Aorta (tissue), 5 donors: ENCODE measurements at regions not wholly inside any gene's neighbourhood (a gene's known extent, or its start where the extent isn't known, plus 50 kb on each side); places are given as distances from the start of the nearest gene placed in this dataset.

Experiments
- ATAC-seq: fragments of 200-7000 bp; cut with Tn5 transposase; one replicate; pipeline ENCODE4 v1.9.1; 2022; ENCODE audit warnings: moderate library complexity; ENCODE audit not compliant: low FRiP score
- DNase-seq, 2 donors: peaks; one replicate each; pipeline ENCODE4 v3.0.0-alpha.2; 2020
- H3K27ac ChIP-seq, 2 donors: one replicate each; pipeline ENCODE4 v1.5.1; 2013; ENCODE audit warnings: low read length in 2 of 2, mild to moderate bottlenecking in 2 of 2, moderate library complexity in 2 of 2, control low read depth in 1 of 2, inconsistent platforms in 1 of 2, low read depth in 1 of 2
- H3K27me3 ChIP-seq, 2 donors: one replicate each; pipeline ENCODE4 v1.6.1; 2013; ENCODE audit warnings: control low read depth in 1 of 2, low read length in 1 of 2, mild to moderate bottlenecking in 1 of 2, moderate library complexity in 1 of 2; ENCODE audit not compliant: insufficient read depth in 2 of 2, control insufficient read depth in 1 of 2
- H3K36me3 ChIP-seq, 2 donors: one replicate each; pipeline ENCODE4 v1.6.1; 2013; ENCODE audit warnings: control low read depth in 1 of 2, low read length in 1 of 2, mild to moderate bottlenecking in 1 of 2; ENCODE audit not compliant: insufficient read depth in 2 of 2, control insufficient read depth in 1 of 2
- H3K4me1 ChIP-seq, 2 donors: one replicate each; pipeline ENCODE4 v1.6.1; 2013; ENCODE audit warnings: low read length in 2 of 2, control low read depth in 1 of 2, mild to moderate bottlenecking in 1 of 2, moderate library complexity in 1 of 2; ENCODE audit not compliant: insufficient read depth in 2 of 2, control insufficient read depth in 1 of 2
- H3K4me3 ChIP-seq, 2 donors: one replicate each; pipeline ENCODE4 v1.5.1; 2013; ENCODE audit warnings: low read length in 2 of 2, control low read depth in 1 of 2, mild to moderate bottlenecking in 1 of 2
- H3K9me3 ChIP-seq: one replicate; pipeline ENCODE4 v1.6.1; 2013; ENCODE audit warnings: mild to moderate bottlenecking, low read length; ENCODE audit not compliant: control insufficient read depth
- WGBS, 2 donors: extraction: QIAGEN DNeasy Blood & Tissue Kit; methylation state at CpG; one replicate each; pipeline ENCODE4 v1.1.7; 2013; 5-methylcytosine and 5-hydroxymethylcytosine counted together
- intact Hi-C, 2 donors: fragments of 100-400 bp; cut with DNase I; formaldehyde crosslinking; loops; one replicate each; pipeline versions ENCODE4 v1.14.2 to v1.15.0; 2022
- donor health status: healthy with polysubstance abuse.
- donor health status: Bipolar disorder and iron deficiency.
- donor health status: DM: no; HTN: no; CAD: no.
- donor health status: DM: no; HTN: no; CAD: no.
- donor health status: DM: yes; HTN: yes; CAD: no.

GRCh38 chr1:80402625-80403024, 1396.1 kb upstream of the ADGRL4 start:
- WGBS, 2 donors: 81 to 83% methylated on average over 3 of the region's 3 CpGs
- ATAC-seq: no peak
- DNase-seq: no peak
- intact Hi-C loops: no loop called here
- Histone ChIP-seq H3K27me3 (no peaks in the 10 kb centered on the region), H3K4me1 (no peaks in the 10 kb centered on the region), H3K36me3 (no peaks in the 10 kb centered on the region), H3K27ac (no peak overlapping the region), H3K9me3 (no peaks in the 10 kb centered on the region), H3K4me3 (no peak overlapping the region)

DNA sequence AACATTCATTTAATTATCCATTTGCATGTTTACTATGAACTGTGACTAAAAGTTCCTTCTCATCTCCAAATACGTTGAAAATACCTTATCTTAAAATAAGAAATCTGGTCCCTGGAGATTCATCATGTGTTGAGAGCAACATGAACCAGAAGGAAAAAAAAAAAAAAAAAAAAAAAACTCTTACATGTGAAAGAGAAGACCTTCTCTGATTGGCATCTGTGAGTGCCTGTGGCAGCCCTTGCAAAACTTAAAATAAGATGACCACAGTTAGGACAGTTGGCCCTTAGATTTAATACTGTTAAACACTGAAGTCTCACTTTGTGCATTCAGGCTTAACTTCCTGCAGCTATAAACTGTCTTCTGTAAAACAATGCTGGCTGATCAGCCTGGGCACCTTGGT, 1395.2 kb upstream of the ADGRL4 start:
- 40 to 48% methylated on average over 1 of the region's 1 CpG for WGBS, 2 donors
- ATAC-seq (no peak), DNase-seq (no peak)
- Histone ChIP-seq H3K4me3 (no peak overlapping the region), H3K4me1 (no peaks in the 10 kb centered on the region), H3K27me3 (no peaks in the 10 kb centered on the region), H3K9me3 (no peaks in the 10 kb centered on the region), H3K27ac (no peak overlapping the region), H3K36me3 (no peaks in the 10 kb centered on the region)
- intact Hi-C loops: no loop called here

DNA sequence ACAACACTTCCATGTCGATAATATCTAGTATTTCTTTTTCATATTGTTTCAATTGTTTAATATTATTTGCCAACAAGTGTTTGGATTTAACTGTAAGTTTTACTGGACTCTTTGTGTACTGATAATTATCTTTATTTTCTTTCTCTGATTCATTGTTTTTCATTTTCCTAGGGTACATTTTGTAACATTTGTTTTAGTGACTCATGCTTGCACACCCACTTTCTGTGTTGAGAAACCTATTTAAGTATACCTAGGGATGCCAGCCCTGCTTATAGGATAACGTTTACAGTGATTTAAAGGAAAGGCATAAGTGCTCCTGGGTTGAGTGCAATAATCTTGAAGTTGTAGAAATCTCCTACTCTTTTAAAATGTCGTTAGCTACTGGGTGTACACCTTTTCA, 1386.0 kb upstream of the ADGRL4 start:
- H3K4me1 ChIP-seq: no peaks in the 10 kb centered on the region
- H3K27me3 ChIP-seq: no peaks in the 10 kb centered on the region
- DNase-seq: no peak
- intact Hi-C loops: no loop called here
- 68 to 76% methylated on average over 3 of the region's 3 CpGs for WGBS, 2 donors
- H3K9me3 ChIP-seq: no peaks in the 10 kb centered on the region
- H3K27ac ChIP-seq: no peak overlapping the region
- no peak overlapping the region for H3K4me3 ChIP-seq
- no peak for ATAC-seq
- no peaks in the 10 kb centered on the region for H3K36me3 ChIP-seq

DNA sequence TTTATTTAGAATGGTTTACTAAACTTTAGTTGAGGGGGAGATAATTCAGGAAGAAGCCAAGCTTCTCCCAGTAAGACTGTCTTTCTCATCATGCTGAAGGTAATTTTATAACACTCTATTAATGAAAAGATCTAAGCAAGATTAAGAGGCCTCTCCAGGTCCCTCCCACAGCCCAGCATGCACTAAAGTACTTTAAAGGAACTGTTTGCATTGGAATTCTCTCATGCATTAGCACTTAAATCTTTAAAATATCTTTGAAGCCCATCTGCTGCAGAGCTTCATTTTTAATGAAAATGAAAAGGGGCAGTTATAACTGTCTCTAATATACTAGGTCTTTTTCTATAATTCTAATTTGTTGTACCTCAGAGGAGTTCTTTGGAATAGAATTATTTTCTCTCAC, 1379.1 kb upstream of the ADGRL4 start:
- Histone ChIP-seq H3K4me1 (no peaks in the 10 kb centered on the region), H3K9me3 (no peaks in the 10 kb centered on the region), H3K36me3 (no peaks in the 10 kb centered on the region), H3K27me3 (no peaks in the 10 kb centered on the region), H3K4me3 (no peak overlapping the region), H3K27ac (no peak overlapping the region)
- intact Hi-C loops: no loop called here
- no peak for DNase-seq
- ATAC-seq: no peak

- Histone ChIP-seq H3K9me3 (no peaks in the 10 kb centered on the region), H3K27me3 (no peaks in the 10 kb centered on the region), H3K4me1 (no peaks in the 10 kb centered on the region), H3K27ac (no peak overlapping the region), H3K36me3 (no peaks in the 10 kb centered on the region), H3K4me3 (no peak overlapping the region)
- intact Hi-C loops: no loop called here
- no peak for DNase-seq
- ATAC-seq: no peak
These were observed 1378.4 kb upstream of the ADGRL4 start for GRCh38 chr1:80384959-80385358.

- no peak for ATAC-seq
- H3K4me1 ChIP-seq: no peaks in the 10 kb centered on the region
- H3K27me3 ChIP-seq: no peaks in the 10 kb centered on the region
- DNase-seq: no peak
- WGBS, 2 donors: 76 to 78% methylated on average over 1 of the region's 1 CpG
- intact Hi-C loops: no loop called here
- no peaks in the 10 kb centered on the region for H3K9me3 ChIP-seq
- H3K4me3 ChIP-seq: no peak overlapping the region
- no peak overlapping the region for H3K27ac ChIP-seq
- H3K36me3 ChIP-seq: no peaks in the 10 kb centered on the region
These were observed 1377.7 kb upstream of the ADGRL4 start for GRCh38 chr1:80384083-80384830.

- no peaks in the 10 kb centered on the region for H3K9me3 ChIP-seq
- DNase-seq (no peak), ATAC-seq (no peak)
- H3K36me3 ChIP-seq: no peaks in the 10 kb centered on the region
- H3K4me1 ChIP-seq: no peaks in the 10 kb centered on the region
- intact Hi-C loops: no loop called here
- no peak overlapping the region for H3K27ac ChIP-seq
- no peaks in the 10 kb centered on the region for H3K27me3 ChIP-seq
- H3K4me3 ChIP-seq: no peak overlapping the region
These were observed 1369.1 kb upstream of the ADGRL4 start for GRCh38 chr1:80375662-80376061.

DNA sequence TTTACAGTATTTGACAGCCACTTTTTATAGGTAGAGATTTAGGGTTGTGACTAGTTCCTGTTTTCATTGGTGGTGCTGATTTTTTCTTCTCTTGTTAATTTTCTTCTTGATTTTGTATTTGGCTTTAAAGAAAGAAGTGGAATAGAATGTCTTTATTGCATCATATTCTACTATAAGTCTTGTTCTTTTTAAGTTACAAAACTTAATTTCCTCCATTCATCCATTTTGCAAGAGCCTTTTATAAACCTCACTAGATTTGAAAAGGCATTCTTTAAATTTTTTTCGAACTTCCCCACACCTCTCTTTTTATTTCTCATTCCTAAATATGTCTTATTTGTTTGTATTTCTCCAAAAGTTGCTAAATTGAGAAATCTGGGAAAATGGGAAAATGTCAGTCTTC, 1368.6 kb upstream of the ADGRL4 start:
- no peaks in the 10 kb centered on the region for H3K4me1 ChIP-seq
- WGBS, 2 donors: 69 to 76% methylated on average over 1 of the region's 1 CpG
- DNase-seq (no peak), ATAC-seq (no peak)
- no peak overlapping the region for H3K4me3 ChIP-seq
- H3K27ac ChIP-seq: no peak overlapping the region
- intact Hi-C loops: no loop called here
- no peaks in the 10 kb centered on the region for H3K27me3 ChIP-seq
- no peaks in the 10 kb centered on the region for H3K9me3 ChIP-seq
- no peaks in the 10 kb centered on the region for H3K36me3 ChIP-seq

DNA sequence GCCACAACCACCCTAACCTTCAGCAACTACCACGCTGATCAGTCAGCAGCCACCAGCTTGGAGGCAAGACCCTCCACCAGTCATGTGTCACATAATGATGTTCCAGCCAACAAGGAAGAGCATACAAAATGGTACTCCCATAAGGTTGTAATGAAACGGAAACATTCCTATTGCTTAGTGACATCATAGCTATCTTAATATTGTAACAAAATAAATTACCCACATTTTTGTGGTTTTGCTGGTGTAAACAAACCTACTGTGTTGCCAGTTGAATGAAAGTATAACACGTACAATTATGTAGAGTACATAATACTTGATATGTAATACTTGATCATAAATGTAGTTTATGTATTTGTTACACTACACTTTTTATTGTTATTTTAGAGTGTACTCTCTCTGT, 1363.2 kb upstream of the ADGRL4 start:
- DNase-seq: no peak
- Histone ChIP-seq H3K4me3 (no peak overlapping the region), H3K4me1 (no peaks in the 10 kb centered on the region), H3K27ac (no peak overlapping the region), H3K9me3 (no peaks in the 10 kb centered on the region), H3K27me3 (no peaks in the 10 kb centered on the region), H3K36me3 (no peaks in the 10 kb centered on the region)
- WGBS, 2 donors: 92 to 96% methylated on average over 3 of the region's 3 CpGs
- intact Hi-C loops: no loop called here
- ATAC-seq: no peak
